GM19099 (cell line): ENCODE measurements at regions not wholly inside any gene's neighbourhood (a gene's known extent, or its start where the extent isn't known, plus 50 kb on each side); places are given as distances from the start of the nearest gene placed in this dataset.

ENCODE experiments used
- POLR2A ChIP-seq: IDR thresholded peaks from 3 replicates; pipeline ENCODE4 v1.6.1; 2011; ENCODE audit warnings: low read depth; ENCODE audit not compliant: insufficient read length; ENCODE audit errors: extremely low read depth

- no peak for TF ChIP-seq POLR2A
These were observed 530.6 kb downstream of the FGF9 start for GRCh38 chr13:22201375-22201925.

DNA sequence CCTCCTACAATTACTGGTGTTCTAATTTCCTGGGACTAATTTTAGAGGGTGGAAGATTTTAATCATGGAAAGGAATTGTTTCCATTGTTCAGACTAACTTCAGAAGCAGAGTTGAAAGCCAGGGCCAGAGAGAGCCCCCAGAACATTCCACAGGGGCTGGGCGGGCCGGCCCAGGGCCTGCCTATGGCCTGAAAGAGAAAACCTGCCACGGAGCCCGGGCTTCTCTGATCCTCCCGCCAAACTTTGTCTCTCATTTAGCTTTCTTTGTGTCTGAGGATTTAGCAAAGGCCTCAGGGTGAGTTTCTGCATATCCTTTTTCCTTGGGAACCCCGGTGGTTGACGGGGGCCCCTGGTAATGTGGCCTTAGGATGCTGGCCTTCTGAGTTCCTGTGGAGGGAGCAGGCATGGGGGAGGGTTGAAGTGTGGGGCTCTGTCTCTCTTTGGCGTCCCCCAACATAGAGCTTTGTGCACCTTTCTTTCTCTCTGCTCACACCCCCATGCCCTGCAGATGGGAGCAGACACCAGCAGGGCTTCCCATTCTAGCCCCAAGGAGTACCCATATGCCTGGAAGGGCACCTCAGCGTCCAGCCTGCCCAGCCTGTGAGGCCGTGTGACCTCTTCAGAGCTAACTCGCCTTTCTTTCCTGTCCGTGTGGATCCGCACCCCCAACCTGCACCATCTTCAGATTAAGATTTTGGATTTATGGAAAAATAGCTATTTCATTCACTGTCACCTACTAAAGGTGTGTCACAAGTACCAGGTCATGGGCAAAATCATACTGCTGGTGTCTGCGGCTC lies 539.5 kb downstream of the FGF9 start:
- no peak for TF ChIP-seq POLR2A

GRCh38 chr13:22211876-22212275 lies 541.0 kb downstream of the FGF9 start:
- TF ChIP-seq POLR2A: no peak

DNA sequence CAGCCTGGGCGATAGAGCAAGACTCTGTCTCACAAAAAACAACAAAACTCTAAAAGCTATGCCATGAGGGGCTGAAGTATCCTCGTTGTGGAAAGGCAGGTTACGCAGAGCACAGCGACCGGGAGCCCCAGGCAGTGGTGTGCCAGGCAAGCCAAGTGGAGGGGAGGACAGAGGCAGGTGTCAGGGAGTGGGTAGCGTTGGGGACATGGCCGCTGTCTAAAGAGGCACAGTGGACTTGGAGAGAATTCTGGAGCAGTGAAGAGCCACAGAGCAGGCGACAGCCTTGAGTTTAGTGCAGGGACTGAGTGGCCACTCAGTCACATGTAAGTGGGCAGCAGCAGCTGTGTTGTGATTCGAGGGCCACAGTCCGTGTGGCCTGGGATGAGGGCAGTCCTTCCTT lies 541.7 kb downstream of the FGF9 start:
- TF ChIP-seq POLR2A: no peak

DNA sequence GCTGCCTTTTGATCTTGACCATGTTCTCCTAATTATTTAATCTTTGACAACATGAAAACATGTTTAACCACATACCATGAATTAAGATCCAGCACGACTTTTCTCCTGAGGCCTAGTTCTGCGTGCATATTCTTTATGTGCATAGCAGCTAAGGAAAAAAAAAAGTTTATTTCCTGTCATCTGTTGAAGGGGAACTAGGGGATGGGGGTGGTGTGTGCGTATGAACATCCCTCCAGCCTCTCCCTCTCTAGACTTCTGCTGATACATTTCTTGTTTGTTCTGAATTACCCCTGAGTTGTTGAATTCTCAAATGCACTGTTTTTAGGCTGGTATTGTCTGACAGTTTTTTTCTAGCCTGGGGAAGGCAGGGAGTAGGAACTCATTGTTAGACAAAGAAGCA lies 543.3 kb downstream of the FGF9 start:
- TF ChIP-seq POLR2A: no peak

DNA sequence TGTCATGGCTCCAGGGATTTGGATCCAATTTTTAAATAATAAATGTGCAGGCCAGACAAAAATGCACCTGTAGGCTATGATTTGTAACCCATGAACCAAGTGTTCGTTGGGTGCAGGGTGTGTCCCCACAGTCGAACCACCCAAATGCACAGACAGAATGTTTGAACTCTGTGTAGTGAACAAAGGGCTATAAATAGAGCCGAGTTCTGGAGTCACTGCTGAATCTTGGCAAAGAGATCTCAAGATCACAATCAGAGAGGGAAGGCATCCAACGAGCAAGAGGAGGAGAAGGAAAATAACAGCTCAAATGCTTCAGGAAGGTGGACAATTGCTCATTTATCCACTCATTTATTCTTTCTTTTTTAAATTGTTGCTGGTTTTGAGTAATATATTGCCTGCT lies 547.9 kb downstream of the FGF9 start:
- no peak for TF ChIP-seq POLR2A

- no peak for TF ChIP-seq POLR2A
These were observed 548.8 kb downstream of the FGF9 start for GRCh38 chr13:22219709-22220108.

DNA sequence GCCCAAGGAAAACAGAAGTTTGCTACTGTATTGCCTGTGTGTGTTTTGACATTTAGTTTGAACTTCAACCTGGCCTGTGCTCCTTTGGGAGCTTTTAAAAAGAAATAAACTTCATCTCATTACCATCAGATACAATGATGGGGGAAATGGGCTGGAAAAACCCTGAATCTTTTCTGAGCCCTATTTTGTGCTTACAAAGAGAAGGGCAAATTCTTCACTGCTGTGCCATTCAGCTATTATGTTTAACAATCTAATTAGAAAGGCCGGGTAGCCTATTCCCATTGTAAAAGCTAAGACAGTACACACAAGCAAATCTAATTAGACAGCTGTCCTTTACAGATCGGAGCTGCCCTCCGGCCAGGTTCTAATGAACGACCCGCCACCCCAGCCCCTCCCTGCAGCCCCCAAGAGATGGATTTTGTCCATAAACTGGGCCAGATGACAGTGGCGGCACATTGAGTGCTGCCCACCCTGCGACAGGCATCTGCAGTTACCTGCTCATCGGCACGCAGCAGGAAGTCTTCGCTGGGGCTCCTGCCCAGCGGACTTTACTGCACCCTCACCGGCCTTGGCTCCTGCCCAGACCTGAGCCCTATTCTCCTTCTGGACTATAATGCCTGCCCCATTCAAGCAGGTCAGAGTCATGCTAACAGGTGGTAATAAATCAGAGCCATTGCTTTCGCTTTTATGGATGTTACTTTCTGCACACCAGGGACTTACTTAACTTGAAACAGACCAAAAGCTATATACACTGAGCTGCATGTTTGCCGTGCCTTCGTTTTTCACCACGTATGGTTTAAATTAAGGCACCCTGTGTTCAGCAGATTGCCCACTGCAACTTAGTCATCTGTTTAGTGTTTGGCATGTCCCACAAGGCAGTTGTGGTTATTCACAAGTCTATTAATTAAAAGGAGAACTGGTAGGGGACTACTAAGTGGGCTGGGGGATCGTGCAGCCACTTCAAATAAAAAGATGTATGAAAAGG lies 549.6 kb downstream of the FGF9 start:
- no peak for TF ChIP-seq POLR2A

DNA sequence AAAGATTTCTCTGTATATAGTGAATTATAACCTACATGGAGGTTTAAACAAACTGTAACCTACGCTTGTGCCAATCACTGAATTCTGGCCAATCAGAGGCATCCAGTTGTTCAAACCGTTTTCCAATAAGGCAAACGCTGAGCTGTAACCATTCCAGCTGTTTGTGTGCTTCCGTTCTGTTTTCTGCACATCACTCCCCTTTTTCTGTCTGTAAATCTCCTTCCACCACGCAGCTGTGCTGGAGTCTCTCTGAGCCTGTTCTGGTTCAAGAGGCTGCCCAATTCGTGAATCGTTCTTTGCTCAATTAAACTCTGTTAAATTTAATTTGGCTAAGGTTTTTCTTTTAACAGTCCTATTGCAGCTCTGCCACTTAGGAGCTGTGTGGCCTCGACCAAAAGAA lies 552.5 kb downstream of the FGF9 start:
- TF ChIP-seq POLR2A: no peak

GRCh38 chr13:22226086-22226485 lies 555.2 kb downstream of the FGF9 start:
- TF ChIP-seq POLR2A: no peak

GRCh38 chr13:22227895-22228294 lies 557.0 kb downstream of the FGF9 start:
- no peak for TF ChIP-seq POLR2A

GRCh38 chr13:22229916-22230315 lies 559.0 kb downstream of the FGF9 start:
- no peak for TF ChIP-seq POLR2A

DNA sequence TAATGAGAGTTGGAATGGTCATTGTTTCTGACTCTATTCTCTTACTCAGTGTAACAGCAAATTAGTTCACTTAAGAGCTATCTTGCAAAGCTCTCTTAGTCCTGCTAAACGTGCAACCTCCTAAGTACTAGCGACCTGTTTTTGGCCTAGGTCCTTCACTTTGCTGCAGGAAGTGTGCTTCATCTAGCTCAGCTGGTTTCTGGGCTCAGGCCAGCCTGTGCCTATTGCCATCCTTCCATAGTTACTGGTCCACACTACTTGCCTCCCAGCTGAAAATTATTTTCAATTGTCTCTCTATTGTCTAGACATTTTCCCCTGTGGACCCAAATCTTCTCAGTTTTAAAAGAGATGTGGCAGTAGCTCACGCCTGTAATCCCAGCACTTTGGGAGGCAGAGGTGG lies 561.3 kb downstream of the FGF9 start:
- TF ChIP-seq POLR2A: no peak

- no peak for TF ChIP-seq POLR2A
These were observed 564.5 kb downstream of the FGF9 start for GRCh38 chr13:22235285-22235949.

GRCh38 chr13:22235950-22236290 lies 565.0 kb downstream of the FGF9 start:
- TF ChIP-seq POLR2A: no peak

DNA sequence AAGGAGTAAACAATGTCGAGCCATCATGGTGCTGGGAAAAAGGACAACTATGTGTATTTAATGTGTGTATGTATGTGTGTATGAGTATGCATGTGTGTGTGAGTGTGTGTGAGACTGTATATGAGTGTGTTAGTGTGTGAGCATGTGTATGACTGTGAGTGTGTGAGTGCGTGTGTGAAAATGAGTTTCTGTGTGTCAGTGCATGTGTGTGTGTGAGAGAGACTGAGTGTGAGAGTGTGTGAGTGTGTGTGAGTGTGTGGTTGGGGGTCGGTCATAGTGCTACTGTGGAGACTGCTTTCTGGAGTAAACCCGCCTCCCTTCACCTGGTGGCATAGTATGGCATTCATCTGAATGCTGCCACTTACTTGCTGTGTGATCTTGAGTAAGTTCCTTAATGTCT lies 567.4 kb downstream of the FGF9 start:
- no peak for TF ChIP-seq POLR2A

DNA sequence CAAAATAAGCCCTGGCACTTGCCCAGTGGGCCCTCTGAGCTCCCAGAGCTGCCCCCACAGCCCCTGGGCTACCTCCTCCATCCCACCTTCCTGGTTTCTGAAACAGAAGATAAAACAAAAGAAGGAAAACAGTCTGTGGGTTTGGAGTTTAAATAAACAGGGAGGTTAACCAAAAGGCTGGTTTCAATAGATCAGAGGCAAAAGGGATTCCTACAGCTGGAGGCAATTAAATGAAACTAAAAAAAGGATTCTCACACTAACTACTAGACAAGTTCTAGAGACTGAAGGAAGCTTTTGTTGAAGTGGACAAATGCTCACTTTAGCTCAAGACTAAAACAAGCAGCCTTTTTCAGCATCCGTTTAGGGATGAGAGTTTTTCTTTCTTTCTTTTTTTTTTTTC lies 569.8 kb downstream of the FGF9 start:
- TF ChIP-seq POLR2A: no peak
